ENCODE measurements at regions not wholly inside any gene's neighbourhood (a gene's known extent, or its start where the extent isn't known, plus 50 kb on each side); places are given as distances from the start of the nearest gene placed in this dataset.

GRCh38 chr13:78826936-78827335, 168.0 kb upstream of the OBI1 start:
- TF ChIP-seq, protein P1, sequence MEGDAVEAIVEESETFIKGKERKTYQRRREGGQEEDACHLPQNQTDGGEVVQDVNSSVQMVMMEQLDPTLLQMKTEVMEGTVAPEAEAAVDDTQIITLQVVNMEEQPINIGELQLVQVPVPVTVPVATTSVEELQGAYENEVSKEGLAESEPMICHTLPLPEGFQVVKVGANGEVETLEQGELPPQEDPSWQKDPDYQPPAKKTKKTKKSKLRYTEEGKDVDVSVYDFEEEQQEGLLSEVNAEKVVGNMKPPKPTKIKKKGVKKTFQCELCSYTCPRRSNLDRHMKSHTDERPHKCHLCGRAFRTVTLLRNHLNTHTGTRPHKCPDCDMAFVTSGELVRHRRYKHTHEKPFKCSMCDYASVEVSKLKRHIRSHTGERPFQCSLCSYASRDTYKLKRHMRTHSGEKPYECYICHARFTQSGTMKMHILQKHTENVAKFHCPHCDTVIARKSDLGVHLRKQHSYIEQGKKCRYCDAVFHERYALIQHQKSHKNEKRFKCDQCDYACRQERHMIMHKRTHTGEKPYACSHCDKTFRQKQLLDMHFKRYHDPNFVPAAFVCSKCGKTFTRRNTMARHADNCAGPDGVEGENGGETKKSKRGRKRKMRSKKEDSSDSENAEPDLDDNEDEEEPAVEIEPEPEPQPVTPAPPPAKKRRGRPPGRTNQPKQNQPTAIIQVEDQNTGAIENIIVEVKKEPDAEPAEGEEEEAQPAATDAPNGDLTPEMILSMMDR (conservative IDR thresholded peaks at IDR 0.05) = no peak
- no peak for TF ChIP-seq ZFX (IDR thresholded peaks at IDR 0.05)
